A549 (cell line): ENCODE measurements at regions not wholly inside any gene's neighbourhood (a gene's known extent, or its start where the extent isn't known, plus 50 kb on each side); places are given as distances from the start of the nearest gene placed in this dataset.

Source experiments
- ATAC-seq, 2 experiments: fragments of 200-7000 bp in 1 of 2; fragments of >200 bp in 1 of 2; cut with Nextera tagmentation in 1 of 2; cut with Tn5 transposase in 1 of 2; 3 replicates each; pipeline versions ENCODE4 v1.8.0 to v1.9.1; 2018 to 2020; ENCODE audit warnings: mild to moderate bottlenecking in 1 of 2, moderate library complexity in 1 of 2
- CTCF ChIA-PET: fragments of 300-600 bp; sonication (Branson Sonifier 250); formaldehyde crosslinking; extraction: SDS; loops from one replicate; lab custom pipeline; 2021; ENCODE audit warnings: antibody characterized with exemption, inconsistent platforms; lab: Yijun Ruan, JAX
- POLR2A ChIA-PET: fragments of 350-600 bp; formaldehyde crosslinking; extraction: SDS; loops from one replicate; lab custom pipeline; 2021; ENCODE audit warnings: antibody characterized with exemption, inconsistent platforms; lab: Yijun Ruan, JAX
- DNase-seq, 2 experiments: peaks; one replicate each; pipeline versions ENCODE4 v3.0.0 to v3.0.0-alpha.2; 2011 to 2016; ENCODE audit warnings: low read depth in 1 of 2, low spot score in 1 of 2
- FAIRE-seq: peaks from 2 replicates; lab custom pipeline; 2011; peaks lifted over from hg19 to GRCh38; lab: Jason Lieb, UNC
- H3K27ac ChIP-seq, 2 experiments: fragments of >200 bp; sonication (Bioruptor Twin); formaldehyde crosslinking; 3 replicates each; pipeline ENCODE4 v1.5.1; 2016 to 2017
- H3K4me1 ChIP-seq: fragments of >200 bp; sonication (Bioruptor Twin); formaldehyde crosslinking; 3 replicates; pipeline ENCODE4 v1.6.1; 2016
- H3K4me2 ChIP-seq: fragments of >200 bp; sonication (Bioruptor Twin); formaldehyde crosslinking; 3 replicates; pipeline ENCODE4 v1.6.1; 2016
- H3K4me3 ChIP-seq: fragments of >200 bp; sonication (Bioruptor Twin); formaldehyde crosslinking; 3 replicates; pipeline ENCODE4 v1.5.1; 2016
- H3K9me3 ChIP-seq: fragments of >200 bp; sonication (Bioruptor Twin); formaldehyde crosslinking; 3 replicates; pipeline ENCODE4 v1.6.1; 2016
- BHLHE40 ChIP-seq: IDR thresholded peaks from 2 replicates; pipeline ENCODE4 v1.6.1; 2012; ENCODE audit warnings: low read depth, low read length, inconsistent platforms
- CBX2 ChIP-seq: fragments of 200-600 bp; sonication (generic); IDR thresholded peaks from 2 replicates; pipeline ENCODE4 v1.6.1; 2016; ENCODE audit warnings: low read depth, mild to moderate bottlenecking, borderline replicate concordance
- CBX8 ChIP-seq: fragments of 200-600 bp; sonication (generic); IDR thresholded peaks from 2 replicates; pipeline ENCODE4 v1.6.1; 2016
- CHD4 ChIP-seq: fragments of 200-600 bp; sonication (generic); IDR thresholded peaks from 2 replicates; pipeline ENCODE4 v1.6.1; 2016; ENCODE audit warnings: antibody characterized with exemption, mild to moderate bottlenecking, borderline replicate concordance
- EHF ChIP-seq: fragments of 250-450 bp; sonication (Bioruptor Pico); IDR thresholded peaks from 2 replicates; pipeline ENCODE4 v1.5.0; 2020; ENCODE audit warnings: mild to moderate bottlenecking
- FOSB ChIP-seq: fragments of 250-450 bp; sonication (Bioruptor Pico); IDR thresholded peaks from 2 replicates; pipeline ENCODE4 v1.5.0; 2020; ENCODE audit warnings: mild to moderate bottlenecking, moderate library complexity
- FOXS1 ChIP-seq: fragments of 250-450 bp; sonication (Bioruptor Pico); IDR thresholded peaks from 2 replicates; pipeline ENCODE4 v1.5.0; 2020; ENCODE audit warnings: mild to moderate bottlenecking, moderate library complexity
- GATA3 ChIP-seq: IDR thresholded peaks from 2 replicates; pipeline ENCODE4 v1.6.1; 2012; ENCODE audit warnings: borderline replicate concordance
- HOXB13 ChIP-seq: fragments of 250-450 bp; sonication (Bioruptor Pico); IDR thresholded peaks from 2 replicates; pipeline ENCODE4 v1.5.0; 2020; ENCODE audit warnings: low read depth, mild to moderate bottlenecking, moderate library complexity
- KDM5A ChIP-seq: fragments of 200-600 bp; sonication (generic); IDR thresholded peaks from 2 replicates; pipeline ENCODE4 v1.6.1; 2016; ENCODE audit warnings: antibody characterized with exemption, mild to moderate bottlenecking
- NPAS2 ChIP-seq: fragments of 250-450 bp; sonication (Bioruptor Pico); IDR thresholded peaks from 2 replicates; pipeline ENCODE4 v1.8.0; 2022; ENCODE audit warnings: mild to moderate bottlenecking, moderate library complexity, borderline replicate concordance
- PHF8 ChIP-seq: fragments of 200-600 bp; sonication (generic); IDR thresholded peaks from 2 replicates; pipeline ENCODE4 v1.6.1; 2016; ENCODE audit warnings: low read depth, mild to moderate bottlenecking, antibody characterized with exemption, moderate library complexity, borderline replicate concordance
- RARB ChIP-seq: fragments of 250-450 bp; sonication (Bioruptor Pico); IDR thresholded peaks from 2 replicates; pipeline ENCODE4 v1.8.0; 2021; ENCODE audit warnings: mild to moderate bottlenecking, moderate library complexity
- RCOR1 ChIP-seq: fragments of 150-350 bp; IDR thresholded peaks from 2 replicates; pipeline ENCODE4 v1.6.1; 2014; ENCODE audit warnings: antibody characterized with exemption, low read length, low read depth
- RFX5 ChIP-seq: fragments of 450-650 bp; IDR thresholded peaks from 2 replicates; pipeline ENCODE4 v1.7.1; 2014; ENCODE audit warnings: antibody characterized with exemption, mild to moderate bottlenecking, moderate library complexity
- RNF2 ChIP-seq: fragments of 200-600 bp; sonication (generic); IDR thresholded peaks from 2 replicates; pipeline ENCODE4 v1.6.1; 2016; ENCODE audit warnings: low read depth, mild to moderate bottlenecking, antibody characterized with exemption, moderate library complexity, borderline replicate concordance
- SMC3 ChIP-seq: fragments of >200 bp; sonication (Bioruptor Twin); formaldehyde crosslinking; IDR thresholded peaks from 3 replicates; pipeline ENCODE4 v1.6.1; 2018; ENCODE audit warnings: inconsistent platforms
- SREBF2 ChIP-seq: fragments of 450-650 bp; IDR thresholded peaks from 2 replicates; pipeline ENCODE4 v1.6.1; 2014; ENCODE audit warnings: mild to moderate bottlenecking, moderate library complexity
- TFCP2L1 ChIP-seq: fragments of 250-450 bp; sonication (Bioruptor Pico); IDR thresholded peaks from 2 replicates; pipeline ENCODE4 v1.5.0; 2021; ENCODE audit warnings: mild to moderate bottlenecking
- TP53 ChIP-seq: fragments of 250-450 bp; sonication (Bioruptor Pico); IDR thresholded peaks from 2 replicates; pipeline ENCODE4 v1.5.0; 2021; ENCODE audit warnings: mild to moderate bottlenecking, moderate library complexity
- ZC3H11A ChIP-seq: fragments of 450-650 bp; IDR thresholded peaks from 2 replicates; pipeline ENCODE4 v1.6.1; 2014; ENCODE audit warnings: antibody characterized with exemption, mild to moderate bottlenecking
- ZSCAN20 ChIP-seq: fragments of 250-450 bp; sonication (Bioruptor Pico); IDR thresholded peaks from 2 replicates; pipeline ENCODE4 v1.8.0; 2022; ENCODE audit warnings: mild to moderate bottlenecking, moderate library complexity
- WGBS: methylation state at CpG from one replicate; pipeline ENCODE4 v1.1.6; 2017; ENCODE audit errors: missing lambda C conversion rate; 5-methylcytosine and 5-hydroxymethylcytosine counted together
- TF ChIP-seq, protein P1 (sequence below): fragments of 150-350 bp; IDR thresholded peaks from 2 replicates; pipeline ENCODE4 v1.6.1; 2014; ENCODE audit warnings: low read depth, mild to moderate bottlenecking, low read length
- TF ChIP-seq, protein P2 (sequence below): IDR thresholded peaks from 2 replicates; pipeline ENCODE4 v1.6.1; 2012; ENCODE audit warnings: low read depth, borderline replicate concordance
- TF ChIP-seq, protein P3 (sequence below): fragments of 250-450 bp; sonication (Bioruptor Pico); IDR thresholded peaks from 2 replicates; pipeline ENCODE4 v1.5.0; 2020; ENCODE audit warnings: low read depth, mild to moderate bottlenecking, moderate library complexity
- TF ChIP-seq, protein P4 (sequence below): fragments of 450-650 bp; IDR thresholded peaks from 2 replicates; pipeline ENCODE4 v1.6.1; 2014; ENCODE audit warnings: antibody characterized with exemption
- TF ChIP-seq, protein P5 (sequence below): fragments of >200 bp; sonication (Bioruptor Twin); formaldehyde crosslinking; IDR thresholded peaks from 3 replicates; pipeline ENCODE4 v1.6.1; 2016
- TF ChIP-seq, protein P6 (sequence below): fragments of 200-600 bp; sonication (generic); IDR thresholded peaks from 2 replicates; pipeline ENCODE4 v1.6.1; 2016; ENCODE audit warnings: antibody characterized with exemption, mild to moderate bottlenecking, moderate library complexity

DNA sequence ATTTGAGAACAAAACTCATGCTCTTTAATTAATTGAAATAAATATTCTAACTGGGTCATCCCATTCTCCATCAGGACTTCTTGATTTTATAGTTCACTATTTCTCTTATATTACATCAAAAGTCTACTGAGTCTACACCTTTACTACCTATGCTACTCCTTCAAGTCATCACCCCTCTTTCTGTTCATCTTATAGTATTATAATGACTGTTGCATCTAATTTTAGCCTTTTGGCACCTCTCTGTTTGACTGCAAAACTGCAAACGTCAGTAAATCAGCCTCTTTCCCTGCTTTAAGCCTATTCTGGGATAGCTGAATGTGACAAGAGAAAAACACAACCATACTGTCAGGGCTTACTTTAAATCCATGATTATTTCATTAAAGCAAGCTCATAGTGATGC lies 639.1 kb downstream of the GABRG1 start:
- FAIRE-seq (no peak), ATAC-seq (no peak), DNase-seq (no peak)
- Histone ChIP-seq H3K4me1 (no peaks in the 10 kb centered on the region), H3K9me3 (no peaks in the 10 kb centered on the region), H3K4me2 (no peak overlapping the region), H3K4me3 (no peak overlapping the region), H3K27ac (no peak overlapping the region)
- CTCF ChIA-PET = no interaction called here
- WGBS = 0% methylated on average over 1 of the region's 1 CpG
- POLR2A ChIA-PET = no interaction called here
- no peak for TF ChIP-seq NPAS2
- TF ChIP-seq ZSCAN20 (CRISPR knock-in tag) = no peak
- no peak for TF ChIP-seq TP53 (CRISPR knock-in tag)
- TF ChIP-seq, protein P1, sequence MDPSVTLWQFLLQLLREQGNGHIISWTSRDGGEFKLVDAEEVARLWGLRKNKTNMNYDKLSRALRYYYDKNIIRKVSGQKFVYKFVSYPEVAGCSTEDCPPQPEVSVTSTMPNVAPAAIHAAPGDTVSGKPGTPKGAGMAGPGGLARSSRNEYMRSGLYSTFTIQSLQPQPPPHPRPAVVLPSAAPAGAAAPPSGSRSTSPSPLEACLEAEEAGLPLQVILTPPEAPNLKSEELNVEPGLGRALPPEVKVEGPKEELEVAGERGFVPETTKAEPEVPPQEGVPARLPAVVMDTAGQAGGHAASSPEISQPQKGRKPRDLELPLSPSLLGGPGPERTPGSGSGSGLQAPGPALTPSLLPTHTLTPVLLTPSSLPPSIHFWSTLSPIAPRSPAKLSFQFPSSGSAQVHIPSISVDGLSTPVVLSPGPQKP = no peak
- TF ChIP-seq CHD4 = no peak
- no peak for TF ChIP-seq PHF8
- TF ChIP-seq ZC3H11A = no peak
- no peak for TF ChIP-seq EHF (CRISPR knock-in tag)
- TF ChIP-seq SREBF2 = no peak
- no peak for TF ChIP-seq RFX5
- TF ChIP-seq TFCP2L1 (CRISPR knock-in tag) = no peak
- TF ChIP-seq, protein P2, sequence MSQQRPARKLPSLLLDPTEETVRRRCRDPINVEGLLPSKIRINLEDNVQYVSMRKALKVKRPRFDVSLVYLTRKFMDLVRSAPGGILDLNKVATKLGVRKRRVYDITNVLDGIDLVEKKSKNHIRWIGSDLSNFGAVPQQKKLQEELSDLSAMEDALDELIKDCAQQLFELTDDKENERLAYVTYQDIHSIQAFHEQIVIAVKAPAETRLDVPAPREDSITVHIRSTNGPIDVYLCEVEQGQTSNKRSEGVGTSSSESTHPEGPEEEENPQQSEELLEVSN = no peak
- TF ChIP-seq BHLHE40 = no peak
- no peak for TF ChIP-seq FOSB (CRISPR knock-in tag)
- no peak for TF ChIP-seq RCOR1
- no peak for TF ChIP-seq CBX2
- TF ChIP-seq KDM5A = no peak
- no peak for TF ChIP-seq CBX8
- no peak for TF ChIP-seq FOXS1 (CRISPR knock-in tag)

DNA sequence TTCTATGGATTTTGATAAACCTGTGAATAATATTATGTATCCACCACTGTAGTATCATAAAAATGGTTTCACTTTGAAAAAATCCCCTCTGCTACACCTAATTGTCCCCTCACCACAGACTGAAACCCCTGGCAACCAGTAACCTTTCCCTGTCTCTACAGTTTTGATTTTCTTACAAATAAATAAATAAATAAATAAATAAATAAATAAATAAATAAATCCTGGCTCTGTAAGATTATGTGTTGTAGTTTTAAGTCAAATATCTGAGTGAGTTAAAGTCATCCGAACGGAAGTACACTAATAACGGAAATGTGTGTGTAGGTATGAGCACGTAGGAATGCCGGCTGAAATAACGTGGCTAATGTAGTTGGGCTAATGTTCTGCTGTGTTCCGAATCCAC lies 641.5 kb downstream of the GABRG1 start:
- DNase-seq (no peak), ATAC-seq (no peak), FAIRE-seq (no peak)
- Histone ChIP-seq H3K4me1 (no peaks in the 10 kb centered on the region), H3K4me2 (no peak overlapping the region), H3K4me3 (no peak overlapping the region), H3K9me3 (no peaks in the 10 kb centered on the region), H3K27ac (no peak overlapping the region)
- POLR2A ChIA-PET = no interaction called here
- CTCF ChIA-PET = interaction anchor here (0.6 kb wide), 1 partner anchor 46 kb away, joined by 3 read pairs; no protein-coding TSS in a partner anchor
- 30% methylated on average over 7 of the region's 7 CpGs for WGBS
- peak; percentile 65 for TF ChIP-seq ZC3H11A
- TF ChIP-seq RNF2 = no peak
- no peak for TF ChIP-seq TP53 (CRISPR knock-in tag)
- TF ChIP-seq SMC3 = no peak
- TF ChIP-seq, protein P3, sequence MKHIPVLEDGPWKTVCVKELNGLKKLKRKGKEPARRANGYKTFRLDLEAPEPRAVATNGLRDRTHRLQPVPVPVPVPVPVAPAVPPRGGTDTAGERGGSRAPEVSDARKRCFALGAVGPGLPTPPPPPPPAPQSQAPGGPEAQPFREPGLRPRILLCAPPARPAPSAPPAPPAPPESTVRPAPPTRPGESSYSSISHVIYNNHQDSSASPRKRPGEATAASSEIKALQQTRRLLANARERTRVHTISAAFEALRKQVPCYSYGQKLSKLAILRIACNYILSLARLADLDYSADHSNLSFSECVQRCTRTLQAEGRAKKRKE (CRISPR knock-in tag) = no peak
- TF ChIP-seq, protein P4, sequence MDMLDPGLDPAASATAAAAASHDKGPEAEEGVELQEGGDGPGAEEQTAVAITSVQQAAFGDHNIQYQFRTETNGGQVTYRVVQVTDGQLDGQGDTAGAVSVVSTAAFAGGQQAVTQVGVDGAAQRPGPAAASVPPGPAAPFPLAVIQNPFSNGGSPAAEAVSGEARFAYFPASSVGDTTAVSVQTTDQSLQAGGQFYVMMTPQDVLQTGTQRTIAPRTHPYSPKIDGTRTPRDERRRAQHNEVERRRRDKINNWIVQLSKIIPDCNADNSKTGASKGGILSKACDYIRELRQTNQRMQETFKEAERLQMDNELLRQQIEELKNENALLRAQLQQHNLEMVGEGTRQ = no peak

DNA sequence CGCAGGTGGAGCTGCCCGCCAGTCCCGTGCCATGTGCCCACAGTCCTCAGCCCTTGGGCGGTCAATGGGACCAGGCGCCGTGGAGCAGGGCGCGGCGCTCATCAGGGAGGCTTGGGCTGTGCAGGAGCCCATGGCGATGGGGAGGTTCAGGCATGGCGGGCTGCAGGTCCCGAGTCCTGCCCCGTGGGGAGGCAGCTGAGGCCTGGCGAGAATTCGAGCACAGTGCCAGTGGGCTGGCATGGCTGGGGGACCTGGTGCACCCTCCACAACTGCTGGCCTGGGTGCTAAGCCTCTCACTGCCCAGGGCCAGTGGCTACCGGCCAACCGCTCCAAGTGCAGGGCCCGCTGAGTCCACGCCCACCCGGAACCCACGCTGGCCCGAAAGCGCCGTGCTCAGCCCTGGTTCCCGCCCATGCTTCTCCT lies 646.5 kb downstream of the GABRG1 start:
- CTCF ChIA-PET = no interaction called here
- no peak overlapping the region for H3K4me2 ChIP-seq
- no peaks in the 10 kb centered on the region for H3K4me1 ChIP-seq
- no peak for FAIRE-seq
- DNase-seq = no peak
- no peaks in the 10 kb centered on the region for H3K9me3 ChIP-seq
- no peak for ATAC-seq
- no peak overlapping the region for H3K27ac ChIP-seq
- 34% methylated on average over 6 of the region's 25 CpGs for WGBS
- H3K4me3 ChIP-seq = no peak overlapping the region
- POLR2A ChIA-PET = no interaction called here
- TF ChIP-seq PHF8 (no peak), RCOR1 (no peak), TFCP2L1 (CRISPR knock-in tag) (no peak), HOXB13 (CRISPR knock-in tag) (no peak), GATA3 (no peak), CBX8 (no peak), RARB (no peak), EHF (CRISPR knock-in tag) (no peak)
- TF ChIP-seq, protein P5, sequence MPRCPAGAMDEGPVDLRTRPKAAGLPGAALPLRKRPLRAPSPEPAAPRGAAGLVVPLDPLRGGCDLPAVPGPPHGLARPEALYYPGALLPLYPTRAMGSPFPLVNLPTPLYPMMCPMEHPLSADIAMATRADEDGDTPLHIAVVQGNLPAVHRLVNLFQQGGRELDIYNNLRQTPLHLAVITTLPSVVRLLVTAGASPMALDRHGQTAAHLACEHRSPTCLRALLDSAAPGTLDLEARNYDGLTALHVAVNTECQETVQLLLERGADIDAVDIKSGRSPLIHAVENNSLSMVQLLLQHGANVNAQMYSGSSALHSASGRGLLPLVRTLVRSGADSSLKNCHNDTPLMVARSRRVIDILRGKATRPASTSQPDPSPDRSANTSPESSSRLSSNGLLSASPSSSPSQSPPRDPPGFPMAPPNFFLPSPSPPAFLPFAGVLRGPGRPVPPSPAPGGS = no peak
- TF ChIP-seq, protein P6, sequence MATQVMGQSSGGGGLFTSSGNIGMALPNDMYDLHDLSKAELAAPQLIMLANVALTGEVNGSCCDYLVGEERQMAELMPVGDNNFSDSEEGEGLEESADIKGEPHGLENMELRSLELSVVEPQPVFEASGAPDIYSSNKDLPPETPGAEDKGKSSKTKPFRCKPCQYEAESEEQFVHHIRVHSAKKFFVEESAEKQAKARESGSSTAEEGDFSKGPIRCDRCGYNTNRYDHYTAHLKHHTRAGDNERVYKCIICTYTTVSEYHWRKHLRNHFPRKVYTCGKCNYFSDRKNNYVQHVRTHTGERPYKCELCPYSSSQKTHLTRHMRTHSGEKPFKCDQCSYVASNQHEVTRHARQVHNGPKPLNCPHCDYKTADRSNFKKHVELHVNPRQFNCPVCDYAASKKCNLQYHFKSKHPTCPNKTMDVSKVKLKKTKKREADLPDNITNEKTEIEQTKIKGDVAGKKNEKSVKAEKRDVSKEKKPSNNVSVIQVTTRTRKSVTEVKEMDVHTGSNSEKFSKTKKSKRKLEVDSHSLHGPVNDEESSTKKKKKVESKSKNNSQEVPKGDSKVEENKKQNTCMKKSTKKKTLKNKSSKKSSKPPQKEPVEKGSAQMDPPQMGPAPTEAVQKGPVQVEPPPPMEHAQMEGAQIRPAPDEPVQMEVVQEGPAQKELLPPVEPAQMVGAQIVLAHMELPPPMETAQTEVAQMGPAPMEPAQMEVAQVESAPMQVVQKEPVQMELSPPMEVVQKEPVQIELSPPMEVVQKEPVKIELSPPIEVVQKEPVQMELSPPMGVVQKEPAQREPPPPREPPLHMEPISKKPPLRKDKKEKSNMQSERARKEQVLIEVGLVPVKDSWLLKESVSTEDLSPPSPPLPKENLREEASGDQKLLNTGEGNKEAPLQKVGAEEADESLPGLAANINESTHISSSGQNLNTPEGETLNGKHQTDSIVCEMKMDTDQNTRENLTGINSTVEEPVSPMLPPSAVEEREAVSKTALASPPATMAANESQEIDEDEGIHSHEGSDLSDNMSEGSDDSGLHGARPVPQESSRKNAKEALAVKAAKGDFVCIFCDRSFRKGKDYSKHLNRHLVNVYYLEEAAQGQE = no peak
